H1 (cell line): ENCODE measurements at regions not wholly inside any gene's neighbourhood (a gene's known extent, or its start where the extent isn't known, plus 50 kb on each side); places are given as distances from the start of the nearest gene placed in this dataset.

Source experiments
- ATF2 ChIP-seq: IDR thresholded peaks from 2 replicates; pipeline ENCODE4 v1.6.1; 2012; ENCODE audit warnings: low read length, inconsistent platforms
- EGR1 ChIP-seq: IDR thresholded peaks from 2 replicates; pipeline ENCODE4 v1.6.1; 2011; ENCODE audit warnings: low read depth, low read length, borderline replicate concordance
- PHF8 ChIP-seq: fragments of 200-600 bp; sonication (generic); conservative IDR thresholded peaks from 2 replicates; pipeline ENCODE4 v1.7.1; 2012; ENCODE audit warnings: low read depth, mild to moderate bottlenecking, inconsistent platforms, low read length, moderate library complexity
- POLR2A ChIP-seq, 2 experiments: IDR thresholded peaks; 1 replicate in 1 of 2; 2 replicates in 1 of 2; pipeline ENCODE4 v1.6.1; 2011; ENCODE audit warnings: low read depth in 2 of 2, low read length in 2 of 2, mild to moderate bottlenecking in 2 of 2; ENCODE audit errors: control extremely low read depth in 1 of 2
- SUZ12 ChIP-seq: fragments of 200-600 bp; sonication (generic); IDR thresholded peaks from 2 replicates; pipeline ENCODE4 v1.6.1; 2012; ENCODE audit warnings: mild to moderate bottlenecking, inconsistent platforms, low read length, moderate library complexity, mixed read lengths
- TEAD4 ChIP-seq: IDR thresholded peaks from 2 replicates; pipeline ENCODE4 v1.6.1; 2012; ENCODE audit warnings: low read depth, low read length, inconsistent platforms, mixed read lengths

- TF ChIP-seq ATF2 (no peak), SUZ12 (no peak), EGR1 (no peak), TEAD4 (no peak), POLR2A (IDR thresholded peaks at IDR 0.05; ENCODE audit: control extremely low read depth in 1 of 2, low read depth in 2 of 2, low read length in 2 of 2) (no peak), PHF8 (no peak)
Measured at GRCh38 chr18:44265437-44265836, 415.3 kb upstream of the SETBP1 start (continued).
